ENCODE measurements at regions not wholly inside any gene's neighbourhood (a gene's known extent, or its start where the extent isn't known, plus 50 kb on each side); places are given as distances from the start of the nearest gene placed in this dataset.

DNA sequence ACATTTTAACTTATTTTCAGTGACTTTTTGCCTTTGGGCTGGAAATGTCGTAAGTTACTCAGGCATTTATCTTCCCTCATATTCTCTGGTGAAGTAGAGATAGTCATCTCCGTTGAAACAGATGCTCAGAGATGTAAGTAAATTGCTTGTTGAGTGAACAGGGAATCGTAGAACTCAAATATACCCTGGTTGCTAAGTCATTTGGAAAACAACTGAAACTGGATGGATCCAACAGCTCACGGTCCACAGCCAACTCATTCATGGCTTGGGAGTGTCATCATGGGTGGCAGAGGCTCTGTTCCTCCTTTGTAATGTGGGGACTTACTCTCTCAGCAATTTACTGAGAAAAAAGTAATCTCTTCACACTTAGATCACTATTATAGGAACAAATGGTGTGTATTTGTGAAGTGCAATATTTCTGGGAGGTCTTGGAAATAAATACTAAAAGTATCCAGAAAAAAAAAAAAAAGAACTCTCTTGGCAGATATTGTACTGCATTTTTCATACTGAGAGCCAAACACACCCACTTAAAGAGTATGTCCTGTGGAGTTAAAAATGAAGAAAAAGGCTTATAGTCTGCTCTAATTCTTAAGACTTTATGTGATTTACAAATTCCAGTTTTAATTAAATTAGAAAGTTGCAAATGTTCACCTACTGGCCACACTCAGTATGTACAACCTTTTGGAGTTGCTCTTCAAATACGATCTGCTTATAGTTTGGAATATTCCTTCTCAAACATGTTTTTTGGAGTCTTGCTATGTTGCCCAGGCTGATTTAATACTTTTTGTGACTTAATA, 107.4 kb downstream of the LEPR start:
- TF ChIP-seq EZH2 (IDR thresholded peaks at IDR 0.05; ENCODE audit: insufficient read depth, low read length) = no peak
- TF ChIP-seq, protein P1, sequence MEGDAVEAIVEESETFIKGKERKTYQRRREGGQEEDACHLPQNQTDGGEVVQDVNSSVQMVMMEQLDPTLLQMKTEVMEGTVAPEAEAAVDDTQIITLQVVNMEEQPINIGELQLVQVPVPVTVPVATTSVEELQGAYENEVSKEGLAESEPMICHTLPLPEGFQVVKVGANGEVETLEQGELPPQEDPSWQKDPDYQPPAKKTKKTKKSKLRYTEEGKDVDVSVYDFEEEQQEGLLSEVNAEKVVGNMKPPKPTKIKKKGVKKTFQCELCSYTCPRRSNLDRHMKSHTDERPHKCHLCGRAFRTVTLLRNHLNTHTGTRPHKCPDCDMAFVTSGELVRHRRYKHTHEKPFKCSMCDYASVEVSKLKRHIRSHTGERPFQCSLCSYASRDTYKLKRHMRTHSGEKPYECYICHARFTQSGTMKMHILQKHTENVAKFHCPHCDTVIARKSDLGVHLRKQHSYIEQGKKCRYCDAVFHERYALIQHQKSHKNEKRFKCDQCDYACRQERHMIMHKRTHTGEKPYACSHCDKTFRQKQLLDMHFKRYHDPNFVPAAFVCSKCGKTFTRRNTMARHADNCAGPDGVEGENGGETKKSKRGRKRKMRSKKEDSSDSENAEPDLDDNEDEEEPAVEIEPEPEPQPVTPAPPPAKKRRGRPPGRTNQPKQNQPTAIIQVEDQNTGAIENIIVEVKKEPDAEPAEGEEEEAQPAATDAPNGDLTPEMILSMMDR (IDR thresholded peaks at IDR 0.05; ENCODE audit: insufficient read depth, low read depth, low read length) = peak; percentile 36
- DNase-seq (ENCODE audit: low read depth) (no peak), FAIRE-seq (peak; percentile 26)
- Mint-ChIP-seq H3K9me3 (ENCODE audit: unreplicated experiment) (peaks cover 3% of the 10 kb centered on the region), H3K27me3 (ENCODE audit: low read depth, unreplicated experiment) (peaks cover 32% of the 10 kb centered on the region), H3K36me3 (ENCODE audit: low read depth, unreplicated experiment) (no peaks in the 10 kb centered on the region), H3K4me1 (ENCODE audit: low read depth, unreplicated experiment) (peaks cover 1% of the 10 kb centered on the region), H3K4me3 (ENCODE audit: unreplicated experiment) (no peak overlapping the region), H3K27ac (ENCODE audit: unreplicated experiment) (no peak overlapping the region)
- Histone ChIP-seq H4K20me1 (ENCODE audit: insufficient read depth, low read length) (no peaks in the 10 kb centered on the region), H3K27me3 (ENCODE audit: insufficient read depth, low read length) (peaks cover 22% of the 10 kb centered on the region), H3K79me2 (ENCODE audit: insufficient read depth, low read length) (no peaks in the 10 kb centered on the region), H2AFZ (ENCODE audit: low read depth, low read length) (no peak overlapping the region), H3K4me3 (ENCODE audit: insufficient read depth, low read depth, low read length) (no peak overlapping the region), H3K4me2 (ENCODE audit: low read length) (peak overlapping the region; percentile 32), H3K36me3 (ENCODE audit: insufficient read depth, low read length) (no peaks in the 10 kb centered on the region), H3K9ac (ENCODE audit: low read length) (no peak overlapping the region), H3K9me3 (ENCODE audit: insufficient read depth, low read depth, low read length) (no peaks in the 10 kb centered on the region), H3K4me1 (ENCODE audit: insufficient read depth, low read length) (no peaks in the 10 kb centered on the region), H3K27ac (ENCODE audit: low read depth, low read length) (no peak overlapping the region)

DNA sequence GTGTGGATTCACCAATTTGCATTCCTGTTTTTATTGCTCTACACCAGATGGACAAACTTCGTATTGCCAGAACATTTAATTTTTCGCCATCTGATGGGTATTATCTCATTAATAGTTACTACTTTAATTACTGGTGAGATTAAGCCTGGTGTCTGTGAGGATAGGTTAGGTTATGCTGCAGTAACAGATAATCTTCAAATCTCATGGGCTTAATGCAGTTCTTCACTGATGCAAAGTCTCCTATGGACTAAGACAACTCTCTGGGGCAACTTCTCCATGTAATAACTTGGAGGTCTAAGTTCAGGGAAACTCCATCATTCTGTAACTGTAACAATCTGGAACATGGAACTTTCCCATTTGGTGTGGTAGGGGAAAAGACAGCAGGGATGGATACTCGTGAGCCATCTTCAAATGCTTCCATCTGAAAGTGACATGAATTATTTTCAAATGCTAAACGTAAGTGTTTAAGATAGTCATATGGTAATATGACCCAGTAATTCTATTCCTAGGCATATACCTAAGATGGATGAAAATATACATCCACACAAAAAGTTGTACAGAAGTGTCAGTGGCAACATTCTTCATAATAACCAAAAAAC, 111.6 kb downstream of the LEPR start:
- TF ChIP-seq, protein P1 (IDR thresholded peaks at IDR 0.05; ENCODE audit: insufficient read depth, low read depth, low read length) = no peak
- TF ChIP-seq EZH2 (IDR thresholded peaks at IDR 0.05; ENCODE audit: insufficient read depth, low read length) = no peak
- H3K36me3 Mint-ChIP-seq (ENCODE audit: low read depth, unreplicated experiment) = no peaks in the 10 kb centered on the region
- Histone ChIP-seq H3K27me3 (ENCODE audit: insufficient read depth, low read length) (no peaks in the 10 kb centered on the region), H3K4me2 (ENCODE audit: low read length) (no peak overlapping the region), H3K9me3 (ENCODE audit: insufficient read depth, low read depth, low read length) (no peaks in the 10 kb centered on the region), H3K36me3 (ENCODE audit: insufficient read depth, low read length) (no peaks in the 10 kb centered on the region), H2AFZ (ENCODE audit: low read depth, low read length) (no peak overlapping the region), H3K4me3 (ENCODE audit: insufficient read depth, low read depth, low read length) (no peak overlapping the region), H3K79me2 (ENCODE audit: insufficient read depth, low read length) (no peaks in the 10 kb centered on the region), H3K9ac (ENCODE audit: low read length) (no peak overlapping the region), H4K20me1 (ENCODE audit: insufficient read depth, low read length) (no peaks in the 10 kb centered on the region), H3K27ac (ENCODE audit: low read depth, low read length) (no peak overlapping the region), H3K4me1 (ENCODE audit: insufficient read depth, low read length) (no peaks in the 10 kb centered on the region)
- no peak for FAIRE-seq
- no peak overlapping the region for H3K27ac Mint-ChIP-seq (ENCODE audit: unreplicated experiment)
- DNase-seq (ENCODE audit: low read depth) = no peak
- H3K9me3 Mint-ChIP-seq (ENCODE audit: unreplicated experiment) = peaks cover 3% of the 10 kb centered on the region
- no peak overlapping the region for H3K4me3 Mint-ChIP-seq (ENCODE audit: unreplicated experiment)
- no peaks in the 10 kb centered on the region for H3K4me1 Mint-ChIP-seq (ENCODE audit: low read depth, unreplicated experiment)
- H3K27me3 Mint-ChIP-seq (ENCODE audit: low read depth, unreplicated experiment) = peaks cover 13% of the 10 kb centered on the region

DNA sequence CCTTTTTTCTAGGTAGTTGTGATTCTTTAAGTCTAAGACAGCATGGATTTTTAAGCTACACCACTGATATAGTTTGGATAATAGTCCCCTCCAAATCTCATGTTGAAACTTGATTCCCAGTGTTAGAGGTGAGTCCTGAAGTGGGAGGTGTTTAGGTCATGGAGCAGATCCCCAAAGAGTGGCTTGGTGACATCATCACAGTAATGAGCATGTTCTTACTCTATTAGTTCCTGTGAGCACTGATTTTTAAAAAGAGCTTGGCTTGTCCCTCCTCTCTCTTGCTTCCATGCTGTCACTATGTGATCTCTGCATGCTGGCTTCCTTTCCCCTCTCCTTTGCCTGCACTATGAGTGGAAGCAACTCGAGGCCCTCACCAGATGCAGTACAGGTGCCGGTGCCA, 115.5 kb downstream of the LEPR start:
- Histone ChIP-seq H3K27me3 (ENCODE audit: insufficient read depth, low read length) (no peaks in the 10 kb centered on the region), H3K4me3 (ENCODE audit: insufficient read depth, low read depth, low read length) (no peak overlapping the region), H3K4me1 (ENCODE audit: insufficient read depth, low read length) (no peaks in the 10 kb centered on the region), H4K20me1 (ENCODE audit: insufficient read depth, low read length) (no peaks in the 10 kb centered on the region), H3K36me3 (ENCODE audit: insufficient read depth, low read length) (no peaks in the 10 kb centered on the region), H3K4me2 (ENCODE audit: low read length) (no peak overlapping the region), H3K27ac (ENCODE audit: low read depth, low read length) (no peak overlapping the region), H3K9ac (ENCODE audit: low read length) (no peak overlapping the region), H2AFZ (ENCODE audit: low read depth, low read length) (no peak overlapping the region), H3K9me3 (ENCODE audit: insufficient read depth, low read depth, low read length) (no peaks in the 10 kb centered on the region), H3K79me2 (ENCODE audit: insufficient read depth, low read length) (no peaks in the 10 kb centered on the region)
- TF ChIP-seq, protein P1 (IDR thresholded peaks at IDR 0.05; ENCODE audit: insufficient read depth, low read depth, low read length) = no peak
- no peak for TF ChIP-seq EZH2 (IDR thresholded peaks at IDR 0.05; ENCODE audit: insufficient read depth, low read length)
- Mint-ChIP-seq H3K4me3 (ENCODE audit: unreplicated experiment) (no peak overlapping the region), H3K9me3 (ENCODE audit: unreplicated experiment) (peaks cover 1% of the 10 kb centered on the region), H3K4me1 (ENCODE audit: low read depth, unreplicated experiment) (peaks cover 4% of the 10 kb centered on the region), H3K27me3 (ENCODE audit: low read depth, unreplicated experiment) (no peaks in the 10 kb centered on the region), H3K27ac (ENCODE audit: unreplicated experiment) (no peak overlapping the region), H3K36me3 (ENCODE audit: low read depth, unreplicated experiment) (no peaks in the 10 kb centered on the region)
- DNase-seq (ENCODE audit: low read depth) = no peak
- FAIRE-seq = no peak

Measured in astrocyte (in vitro differentiated cells and primary cell).